GM23338 (cell line): ENCODE measurements at regions not wholly inside any gene's neighbourhood (a gene's known extent, or its start where the extent isn't known, plus 50 kb on each side); places are given as distances from the start of the nearest gene placed in this dataset.

Experiments used
- ATAC-seq: fragments of 200-7000 bp; cut with Tn5 transposase; 3 replicates; pipeline ENCODE4 v1.9.1; 2020
- DNase-seq: peaks from one replicate; pipeline ENCODE4 v3.0.0-alpha.2; 2015; ENCODE audit warnings: low spot score
- H2AFZ ChIP-seq: fragments of 200-600 bp; sonication (generic); 2 replicates; pipeline ENCODE4 v1.8.0; 2016; ENCODE audit warnings: antibody characterized with exemption, mild to moderate bottlenecking, moderate library complexity
- H3F3A ChIP-seq: fragments of 200-600 bp; sonication (generic); replicated peaks from 2 replicates; pipeline ENCODE4 v1.8.0; 2017; ENCODE audit warnings: antibody characterized with exemption, mixed run types, low read depth
- H3K27ac ChIP-seq: fragments of 200-600 bp; sonication (generic); 2 replicates; pipeline ENCODE4 v1.6.1; 2016; ENCODE audit warnings: low read depth
- H3K27me3 ChIP-seq: fragments of 200-600 bp; sonication (generic); 2 replicates; pipeline ENCODE4 v1.8.0; 2016; ENCODE audit warnings: mild to moderate bottlenecking, mixed run types, moderate library complexity; ENCODE audit not compliant: insufficient read depth
- H3K36me3 ChIP-seq: fragments of 200-600 bp; sonication (generic); 2 replicates; pipeline ENCODE4 v1.8.0; 2016; ENCODE audit warnings: mild to moderate bottlenecking; ENCODE audit not compliant: insufficient read depth
- H3K4me1 ChIP-seq: fragments of 200-600 bp; sonication (generic); 2 replicates; pipeline ENCODE4 v1.8.0; 2016; ENCODE audit warnings: mild to moderate bottlenecking, moderate library complexity; ENCODE audit not compliant: insufficient read depth
- H3K4me2 ChIP-seq: fragments of 200-600 bp; sonication (generic); 2 replicates; pipeline ENCODE4 v1.7.1; 2017; ENCODE audit warnings: mixed run types
- H3K4me3 ChIP-seq: fragments of 200-600 bp; sonication (generic); 2 replicates; pipeline ENCODE4 v1.6.1; 2016; ENCODE audit warnings: mixed run types
- H3K79me2 ChIP-seq: fragments of 200-600 bp; sonication (generic); replicated peaks from 2 replicates; pipeline ENCODE4 v1.8.0; 2017; ENCODE audit warnings: mild to moderate bottlenecking; ENCODE audit not compliant: insufficient read depth
- H3K9me2 ChIP-seq: fragments of 200-600 bp; sonication (generic); 2 replicates; pipeline ENCODE4 v1.8.0; 2017; ENCODE audit not compliant: insufficient read depth
- H4K20me1 ChIP-seq: fragments of 200-600 bp; sonication (generic); replicated peaks from 2 replicates; pipeline ENCODE4 v1.8.0; 2017; ENCODE audit warnings: mild to moderate bottlenecking; ENCODE audit not compliant: insufficient read depth
- H3K27ac Mint-ChIP-seq: 2 replicates; pipeline ENCODE4 v1.8.0; 2020; ENCODE audit warnings: inconsistent platforms, mild to moderate bottlenecking, moderate library complexity, mixed read lengths
- H3K27me3 Mint-ChIP-seq: 3 replicates; pipeline ENCODE4 v1.8.0; 2022; ENCODE audit warnings: low read depth, mild to moderate bottlenecking, moderate library complexity, mixed read lengths, inconsistent platforms; ENCODE audit not compliant: insufficient read depth, poor library complexity
- H3K36me3 Mint-ChIP-seq: 3 replicates; pipeline ENCODE4 v1.8.0; 2021; ENCODE audit warnings: low read depth, mild to moderate bottlenecking, inconsistent platforms, moderate library complexity, mixed read lengths
- H3K4me1 Mint-ChIP-seq: 3 replicates; pipeline ENCODE4 v1.8.0; 2020; ENCODE audit warnings: mild to moderate bottlenecking, inconsistent platforms, mixed read lengths
- H3K4me3 Mint-ChIP-seq: 3 replicates; pipeline ENCODE4 v1.8.0; 2021; ENCODE audit warnings: moderate library complexity, mild to moderate bottlenecking, inconsistent platforms, mixed read lengths
- H3K9me3 Mint-ChIP-seq: 3 replicates; pipeline ENCODE4 v1.8.0; 2020; ENCODE audit warnings: moderate library complexity, mild to moderate bottlenecking, inconsistent platforms, mixed read lengths
- CREB1 ChIP-seq: fragments of 250-450 bp; sonication (Bioruptor Pico); IDR thresholded peaks from 2 replicates; pipeline ENCODE4 v1.5.0; 2020; ENCODE audit warnings: low read depth, mild to moderate bottlenecking, moderate library complexity
- CTCF ChIP-seq, 2 experiments: fragments of 200-600 bp in 1 of 2; sonication (generic) in 1 of 2; conservative IDR thresholded peaks; 2 replicates each; pipeline versions ENCODE4 v1.5.1 to v1.6.1; 2016 to 2017; ENCODE audit warnings: antibody characterized with exemption in 2 of 2, low read depth in 2 of 2, mild to moderate bottlenecking in 2 of 2, moderate library complexity in 1 of 2
- ETS1 ChIP-seq: IDR thresholded peaks from 2 replicates; pipeline ENCODE4 v1.6.1; 2016; ENCODE audit warnings: antibody characterized with exemption
- EZH2 ChIP-seq: fragments of 200-600 bp; sonication (generic); IDR thresholded peaks from one replicate; pipeline ENCODE4 v1.8.0; 2017; ENCODE audit warnings: antibody characterized with exemption, mild to moderate bottlenecking, low read depth; ENCODE audit not compliant: unreplicated experiment
- EZH2phosphoT487 ChIP-seq: fragments of 200-600 bp; sonication (generic); IDR thresholded peaks from one replicate; pipeline ENCODE4 v1.8.1; 2018; ENCODE audit warnings: antibody characterized with exemption; ENCODE audit not compliant: unreplicated experiment
- NANOG ChIP-seq: IDR thresholded peaks from 2 replicates; pipeline ENCODE4 v1.6.1; 2016; ENCODE audit warnings: antibody characterized with exemption, borderline replicate concordance
- POLR2AphosphoS5 ChIP-seq: IDR thresholded peaks from 2 replicates; pipeline ENCODE4 v1.6.1; 2016; ENCODE audit warnings: antibody characterized with exemption, low read depth
- REST ChIP-seq: IDR thresholded peaks from one replicate; pipeline ENCODE4 v1.6.1; 2018; ENCODE audit warnings: antibody characterized with exemption; ENCODE audit not compliant: unreplicated experiment
- STAT1 ChIP-seq: IDR thresholded peaks from one replicate; pipeline ENCODE4 v1.6.1; 2016; ENCODE audit warnings: antibody characterized with exemption; ENCODE audit not compliant: unreplicated experiment
- ZNF462 ChIP-seq: fragments of 250-450 bp; sonication (Bioruptor Pico); IDR thresholded peaks from 2 replicates; pipeline ENCODE4 v1.5.0; 2020; ENCODE audit warnings: mild to moderate bottlenecking, moderate library complexity

GRCh38 chr4:186999686-187000085 lies 276.0 kb upstream of the FAT1 start:
- ATAC-seq (no peak), DNase-seq (no peak)
- H3K36me3 Mint-ChIP-seq = no peaks in the 10 kb centered on the region

GRCh38 chr4:187000281-187000680 lies 276.6 kb upstream of the FAT1 start:
- no peak overlapping the region for H3K27ac Mint-ChIP-seq
- no peak for TF ChIP-seq CREB1 (CRISPR knock-in tag)
- no peak for TF ChIP-seq ZNF462 (CRISPR knock-in tag)
- no peak for TF ChIP-seq STAT1
- no peak for TF ChIP-seq CTCF (conservative IDR thresholded peaks at IDR 0.05; ENCODE audit: low read depth in 2 of 2)
- TF ChIP-seq REST = no peak
- no peak for TF ChIP-seq EZH2phosphoT487
- no peak for TF ChIP-seq ETS1
- no peak for TF ChIP-seq EZH2
- TF ChIP-seq POLR2AphosphoS5 = no peak
- no peak for TF ChIP-seq NANOG

More at GRCh38 chr4:186999686-187000085, 276.0 kb upstream of the FAT1 start:
- no peaks in the 10 kb centered on the region for H3F3A ChIP-seq
- no peak overlapping the region for H3K4me2 ChIP-seq
- TF ChIP-seq EZH2phosphoT487 = no peak
- TF ChIP-seq POLR2AphosphoS5 = no peak
- no peaks in the 10 kb centered on the region for H3K27me3 ChIP-seq
- no peak overlapping the region for H3K27ac ChIP-seq
- H3K36me3 ChIP-seq = no peaks in the 10 kb centered on the region
- H3K79me2 ChIP-seq = no peaks in the 10 kb centered on the region
- no peak overlapping the region for H3K4me3 Mint-ChIP-seq
- no peak overlapping the region for H2AFZ ChIP-seq
- no peaks in the 10 kb centered on the region for H3K4me1 ChIP-seq
- H3K27me3 Mint-ChIP-seq = peaks cover 2% of the 10 kb centered on the region
- H3K27ac Mint-ChIP-seq = no peak overlapping the region
- H3K9me3 Mint-ChIP-seq = no peaks in the 10 kb centered on the region
- no peaks in the 10 kb centered on the region for H3K9me2 ChIP-seq
- H3K4me1 Mint-ChIP-seq = peaks cover 4% of the 10 kb centered on the region
- H4K20me1 ChIP-seq = no peaks in the 10 kb centered on the region
- H3K4me3 ChIP-seq = no peak overlapping the region

More at GRCh38 chr4:187000281-187000680, 276.6 kb upstream of the FAT1 start:
- Histone ChIP-seq H3K27me3 (no peaks in the 10 kb centered on the region), H3K4me1 (no peaks in the 10 kb centered on the region), H3K4me3 (no peak overlapping the region), H2AFZ (no peak overlapping the region), H3K9me2 (no peaks in the 10 kb centered on the region), H3K36me3 (no peaks in the 10 kb centered on the region), H3K27ac (no peak overlapping the region), H3K79me2 (no peaks in the 10 kb centered on the region), H4K20me1 (no peaks in the 10 kb centered on the region), H3F3A (no peaks in the 10 kb centered on the region), H3K4me2 (no peak overlapping the region)
- H3K4me3 Mint-ChIP-seq = no peak overlapping the region
- H3K36me3 Mint-ChIP-seq = no peaks in the 10 kb centered on the region
- ATAC-seq (no peak), DNase-seq (no peak)
- peaks cover 4% of the 10 kb centered on the region for H3K4me1 Mint-ChIP-seq
- H3K27me3 Mint-ChIP-seq = peaks cover 2% of the 10 kb centered on the region
- no peaks in the 10 kb centered on the region for H3K9me3 Mint-ChIP-seq
